Gastroesophageal sphincter (tissue), 4 donors: ENCODE measurements at regions not wholly inside any gene's neighbourhood (a gene's known extent, or its start where the extent isn't known, plus 50 kb on each side); places are given as distances from the start of the nearest gene placed in this dataset.

ENCODE experiments used
- ATAC-seq: fragments of 150-250 bp; one replicate; pipeline ENCODE4 v1.9.1; 2016; ENCODE audit warnings: mild to moderate bottlenecking, moderate library complexity
- H3K27ac ChIP-seq, 4 donors: fragments of 200-600 bp; sonication (generic) in 3 of 4; 1 replicate in 3 of 4; 2 replicates in 1 of 4; pipeline ENCODE4 v1.5.1; 2016 to 2019
- H3K27me3 ChIP-seq: fragments of 200-600 bp; sonication (generic); one replicate; pipeline ENCODE4 v1.5.1; 2019
- H3K36me3 ChIP-seq, 2 donors: fragments of 200-600 bp; sonication (generic); one replicate each; pipeline ENCODE4 v1.5.1; 2019; ENCODE audit warnings: control low read depth in 1 of 2
- H3K4me1 ChIP-seq, 3 donors: fragments of 200-600 bp; sonication (generic); 1 replicate in 2 of 3; 2 replicates in 1 of 3; pipeline ENCODE4 v1.5.1; 2016 to 2019; ENCODE audit warnings: control low read depth in 2 of 3
- H3K4me3 ChIP-seq, 2 donors: fragments of 200-600 bp; sonication (generic); one replicate each; pipeline ENCODE4 v1.5.1; 2019; ENCODE audit warnings: mild to moderate bottlenecking in 1 of 2, moderate library complexity in 1 of 2
- H3K9me3 ChIP-seq, 3 donors: fragments of 200-600 bp; sonication (generic); one replicate each; pipeline ENCODE4 v1.5.1; 2017 to 2019; ENCODE audit warnings: control low read depth in 2 of 3
- EP300 ChIP-seq: sonication (generic); formaldehyde crosslinking; IDR thresholded peaks from one replicate; pipeline ENCODE4 v1.6.1; 2017; ENCODE audit warnings: antibody characterized with exemption, mild to moderate bottlenecking
- POLR2A ChIP-seq, 2 donors: fragments of 450-650 bp; IDR thresholded peaks; one replicate each; pipeline ENCODE4 v1.6.1; 2017; ENCODE audit warnings: antibody characterized with exemption in 2 of 2, mild to moderate bottlenecking in 2 of 2, moderate library complexity in 1 of 2
- POLR2AphosphoS5 ChIP-seq: sonication (generic); formaldehyde crosslinking; IDR thresholded peaks from one replicate; pipeline ENCODE4 v1.6.1; 2017; ENCODE audit warnings: antibody characterized with exemption
- WGBS, 2 donors: methylation state at CpG; one replicate each; pipeline ENCODE4 v1.1.5; 2018; ENCODE audit warnings: low coverage in 1 of 2; 5-methylcytosine and 5-hydroxymethylcytosine counted together
- TF ChIP-seq, protein P1 (sequence below), 4 experiments: fragments of 200-600 bp in 2 of 4; fragments of 450-650 bp in 2 of 4; sonication (generic) in 1 of 4; IDR thresholded peaks; one replicate each; pipeline ENCODE4 v1.5.1; 2017 to 2019; ENCODE audit warnings: antibody characterized with exemption in 4 of 4, mild to moderate bottlenecking in 2 of 4, moderate library complexity in 2 of 4

DNA sequence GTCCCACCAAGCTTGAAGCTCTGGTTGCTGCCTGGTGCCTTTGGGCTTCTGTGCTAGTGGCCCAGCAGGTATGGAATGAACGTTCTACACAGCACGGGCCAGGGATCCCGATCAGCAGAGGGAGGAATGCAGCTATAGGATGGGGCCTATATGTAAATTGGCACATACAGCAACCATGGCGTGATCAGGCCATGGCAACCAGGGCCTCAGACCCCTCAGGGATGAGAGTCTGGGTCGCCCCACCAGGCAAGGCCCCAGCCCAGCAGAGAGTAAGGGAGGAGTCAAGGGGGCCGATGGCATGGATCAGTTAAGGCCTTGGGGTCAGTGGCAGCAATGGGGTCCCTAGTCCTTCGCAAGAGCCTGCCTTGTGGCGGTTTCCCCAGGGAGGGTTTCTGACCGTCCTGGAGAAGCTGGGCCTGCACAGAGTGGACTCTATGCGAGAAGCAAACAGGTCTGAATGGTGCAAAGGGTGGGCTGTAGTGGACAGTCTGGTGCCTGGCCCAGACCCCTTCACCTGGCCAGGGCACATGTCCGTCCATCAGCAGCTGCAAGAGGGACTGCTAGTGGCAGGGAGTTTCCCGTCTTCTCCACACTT, 98.2 kb upstream of the SLC22A11 start:
- TF ChIP-seq, protein P1, sequence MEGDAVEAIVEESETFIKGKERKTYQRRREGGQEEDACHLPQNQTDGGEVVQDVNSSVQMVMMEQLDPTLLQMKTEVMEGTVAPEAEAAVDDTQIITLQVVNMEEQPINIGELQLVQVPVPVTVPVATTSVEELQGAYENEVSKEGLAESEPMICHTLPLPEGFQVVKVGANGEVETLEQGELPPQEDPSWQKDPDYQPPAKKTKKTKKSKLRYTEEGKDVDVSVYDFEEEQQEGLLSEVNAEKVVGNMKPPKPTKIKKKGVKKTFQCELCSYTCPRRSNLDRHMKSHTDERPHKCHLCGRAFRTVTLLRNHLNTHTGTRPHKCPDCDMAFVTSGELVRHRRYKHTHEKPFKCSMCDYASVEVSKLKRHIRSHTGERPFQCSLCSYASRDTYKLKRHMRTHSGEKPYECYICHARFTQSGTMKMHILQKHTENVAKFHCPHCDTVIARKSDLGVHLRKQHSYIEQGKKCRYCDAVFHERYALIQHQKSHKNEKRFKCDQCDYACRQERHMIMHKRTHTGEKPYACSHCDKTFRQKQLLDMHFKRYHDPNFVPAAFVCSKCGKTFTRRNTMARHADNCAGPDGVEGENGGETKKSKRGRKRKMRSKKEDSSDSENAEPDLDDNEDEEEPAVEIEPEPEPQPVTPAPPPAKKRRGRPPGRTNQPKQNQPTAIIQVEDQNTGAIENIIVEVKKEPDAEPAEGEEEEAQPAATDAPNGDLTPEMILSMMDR (IDR thresholded peaks at IDR 0.05): no peak
- TF ChIP-seq EP300 (no peak), POLR2AphosphoS5 (no peak), POLR2A (IDR thresholded peaks at IDR 0.05) (no peak)
- no peaks in the 10 kb centered on the region for H3K4me1 ChIP-seq
- no peak overlapping the region for H3K4me3 ChIP-seq
- H3K27ac ChIP-seq: no peak overlapping the region
- H3K36me3 ChIP-seq: no peaks in the 10 kb centered on the region
- no peaks in the 10 kb centered on the region for H3K27me3 ChIP-seq
- ATAC-seq: no peak
- no CpG with 5 or more reads among the region's 12 CpGs for WGBS, 2 donors
- no peaks in the 10 kb centered on the region for H3K9me3 ChIP-seq

DNA sequence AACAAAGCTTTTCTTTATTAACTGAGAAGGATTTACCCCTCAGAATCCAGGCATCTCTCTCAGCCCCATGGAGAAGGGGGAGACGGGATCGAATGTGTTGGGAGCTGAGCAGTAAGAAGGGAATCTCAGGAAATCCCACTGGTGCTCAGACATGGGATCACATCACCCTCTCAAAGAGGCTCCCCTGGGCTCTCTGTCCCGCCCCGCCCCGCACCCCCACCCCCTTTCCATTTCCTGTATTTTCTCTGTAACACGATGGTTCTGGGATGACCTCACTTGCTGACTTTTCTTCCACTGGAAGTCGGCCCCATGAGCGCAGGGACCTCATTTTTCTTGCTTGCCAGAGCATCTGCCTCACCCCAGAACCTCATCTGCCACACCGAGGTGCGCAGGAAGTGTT, 96.7 kb upstream of the SLC22A11 start:
- TF ChIP-seq POLR2AphosphoS5 (no peak), EP300 (no peak), POLR2A (IDR thresholded peaks at IDR 0.05) (no peak)
- TF ChIP-seq, protein P1 (IDR thresholded peaks at IDR 0.05): no peak
- WGBS, 2 donors: 13 to 19% methylated on average over 3 to 10 of the region's 10 CpGs

GRCh38 chr11:64459609-64460008, 96.1 kb upstream of the SLC22A11 start:
- Histone ChIP-seq H3K27ac (no peak overlapping the region), H3K4me1 (no peaks in the 10 kb centered on the region), H3K27me3 (no peaks in the 10 kb centered on the region), H3K9me3 (no peaks in the 10 kb centered on the region), H3K4me3 (no peak overlapping the region), H3K36me3 (no peaks in the 10 kb centered on the region)
- WGBS, 2 donors: 92 to 97% methylated on average over 6 of the region's 6 CpGs
- ATAC-seq: no peak
- TF ChIP-seq EP300 (no peak), POLR2A (IDR thresholded peaks at IDR 0.05) (no peak), POLR2AphosphoS5 (no peak)
- TF ChIP-seq, protein P1 (IDR thresholded peaks at IDR 0.05): no peak

More for the DNA sequence above, 96.7 kb upstream of the SLC22A11 start:
- Histone ChIP-seq H3K27me3 (no peaks in the 10 kb centered on the region), H3K9me3 (no peaks in the 10 kb centered on the region), H3K27ac (no peak overlapping the region), H3K4me1 (no peaks in the 10 kb centered on the region), H3K4me3 (no peak overlapping the region), H3K36me3 (no peaks in the 10 kb centered on the region)
- no peak for ATAC-seq

- Histone ChIP-seq H3K4me3 (no peak overlapping the region), H3K27ac (no peak overlapping the region), H3K27me3 (no peaks in the 10 kb centered on the region), H3K4me1 (no peaks in the 10 kb centered on the region), H3K9me3 (no peaks in the 10 kb centered on the region), H3K36me3 (no peaks in the 10 kb centered on the region)
- ATAC-seq: no peak
- WGBS, 2 donors: 75 to 94% methylated on average over 2 to 3 of the region's 3 CpGs
- no peak for TF ChIP-seq POLR2A (IDR thresholded peaks at IDR 0.05)
Measured at GRCh38 chr11:64461081-64461480, 94.7 kb upstream of the SLC22A11 start.

DNA sequence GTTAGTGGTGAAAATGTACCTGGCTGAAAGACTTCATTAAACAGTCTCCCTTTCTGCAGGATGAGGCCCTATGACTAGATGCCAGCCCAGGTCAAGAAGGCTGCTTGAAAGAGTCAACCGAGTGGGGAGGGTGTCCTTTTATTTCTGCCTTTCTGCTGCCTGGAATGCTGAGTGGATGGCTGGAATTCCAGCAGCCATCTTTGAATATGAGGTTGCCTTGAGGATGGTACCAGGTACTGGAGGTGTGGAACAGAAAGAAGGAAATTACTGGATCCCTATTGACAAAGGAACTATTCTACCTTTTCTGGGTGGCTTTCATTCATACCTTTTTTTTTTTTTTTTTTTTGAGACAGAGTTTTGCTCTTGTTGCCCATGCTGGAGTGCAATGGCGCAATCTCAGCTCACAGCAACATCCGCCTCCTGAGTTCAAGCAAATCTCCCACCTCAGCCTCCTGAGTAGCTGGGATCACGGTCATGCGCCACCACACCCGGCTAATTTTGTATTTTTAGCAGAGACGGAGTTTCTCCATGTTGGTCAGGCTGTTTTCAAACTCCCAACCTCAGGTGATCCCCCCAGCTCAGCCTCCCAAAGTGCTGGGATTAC, 89.5 kb upstream of the SLC22A11 start:
- no peak for ATAC-seq
- Histone ChIP-seq H3K9me3 (no peaks in the 10 kb centered on the region), H3K27me3 (peaks cover 22% of the 10 kb centered on the region), H3K4me3 (no peak overlapping the region), H3K27ac (no peak overlapping the region), H3K36me3 (no peaks in the 10 kb centered on the region), H3K4me1 (no peaks in the 10 kb centered on the region)
- TF ChIP-seq, protein P1 (IDR thresholded peaks at IDR 0.05): no peak
- TF ChIP-seq POLR2AphosphoS5: no peak
- 93 to 97% methylated on average over 5 to 7 of the region's 7 CpGs for WGBS, 2 donors
